NCI-H2107 (cell line): ENCODE measurements at regions not wholly inside any gene's neighbourhood (a gene's known extent, or its start where the extent isn't known, plus 50 kb on each side); places are given as distances from the start of the nearest gene placed in this dataset.
"Not testable (repeated sequence)": the region's sequence is repeated elsewhere in the genome, so short reads cannot be mapped to it uniquely, and the experiment has no call there.

Experiments used
- DNase-seq: peaks from one replicate; lab custom pipeline; 2025; lab: John Stamatoyannopoulos, UW

DNA sequence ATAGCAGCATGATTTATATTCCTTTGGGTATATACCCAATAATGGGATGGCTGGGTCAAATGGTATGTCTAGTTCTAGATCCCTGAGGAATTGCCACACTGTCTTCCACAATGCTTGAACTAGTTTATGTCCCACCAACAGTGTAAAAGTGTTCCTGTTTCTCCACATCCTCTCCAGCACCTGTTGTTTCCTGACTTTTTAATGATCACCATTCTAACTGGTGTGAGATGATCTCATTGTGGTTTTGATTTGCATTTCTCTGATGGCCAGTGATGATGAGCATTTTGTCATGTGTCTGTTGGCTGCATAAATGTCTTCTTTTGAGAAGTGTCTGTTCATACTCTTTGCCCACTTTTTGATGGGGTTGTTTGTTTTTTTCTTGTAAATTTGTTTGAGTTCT, 54.0 kb upstream of the GPR89A start:
- DNase-seq: not testable (repeated sequence)

DNA sequence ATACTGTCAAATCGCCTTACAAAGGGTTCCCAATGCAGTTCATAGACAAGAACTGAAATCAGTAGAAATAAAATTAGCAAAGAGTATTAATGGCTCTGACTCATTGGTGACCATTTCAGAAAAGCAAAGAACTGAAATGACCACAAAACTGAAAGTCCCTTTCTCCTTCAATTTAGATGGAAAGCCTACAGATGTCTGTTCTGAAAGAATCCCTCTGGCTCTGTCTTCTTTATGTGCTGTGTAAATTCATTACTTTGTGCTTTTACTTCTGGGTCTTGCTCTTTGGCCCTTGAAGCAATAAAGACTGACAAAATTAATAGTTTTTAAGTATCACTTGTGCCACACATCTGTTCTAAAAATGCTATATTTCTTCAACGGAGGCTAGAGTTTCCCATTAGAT, 62.7 kb upstream of the GPR89A start:
- no peak for DNase-seq

DNA sequence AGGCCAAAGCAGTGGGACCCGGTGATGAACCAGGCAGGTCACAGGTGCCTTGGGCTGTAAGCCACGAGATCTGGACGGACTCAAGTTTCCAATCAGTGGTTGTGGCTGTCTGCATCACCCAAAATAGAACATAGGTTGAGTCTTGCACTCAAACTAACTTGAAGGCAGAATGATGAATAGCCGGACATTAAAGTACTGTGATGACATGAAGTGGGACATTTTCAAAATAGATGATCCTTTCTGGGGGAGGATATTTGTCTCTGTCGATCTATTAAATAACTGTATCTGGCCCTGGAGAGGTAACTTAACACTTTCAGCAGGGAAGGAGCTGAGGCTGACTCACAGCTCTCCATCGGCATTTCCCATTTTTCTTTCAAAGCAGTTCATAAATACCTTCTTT, 66.1 kb upstream of the GPR89A start:
- DNase-seq: not testable (repeated sequence)

DNA sequence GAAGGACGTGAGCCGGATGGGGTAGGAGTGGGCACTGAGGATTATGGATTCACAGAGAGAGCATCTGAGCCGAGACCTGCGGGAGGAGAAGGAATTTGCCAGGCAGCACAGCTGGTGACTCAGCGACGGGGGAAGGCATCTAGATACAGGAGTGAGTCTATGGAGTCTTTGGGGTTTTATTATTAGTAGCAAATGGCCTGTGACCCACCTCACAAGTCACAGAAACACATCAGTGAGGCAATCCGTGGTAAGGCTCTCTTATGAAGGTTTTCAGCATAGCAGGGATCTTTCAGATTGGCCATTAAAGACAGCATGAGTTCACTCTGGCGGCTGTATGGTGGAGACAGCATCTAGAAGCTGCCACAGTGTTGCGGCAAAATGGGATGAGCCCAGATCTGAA, 66.5 kb upstream of the GPR89A start:
- not testable (repeated sequence) for DNase-seq

- not testable (repeated sequence) for DNase-seq
Observed at GRCh38 chr1:145538118-145538882, 69.5 kb upstream of the GPR89A start.

DNA sequence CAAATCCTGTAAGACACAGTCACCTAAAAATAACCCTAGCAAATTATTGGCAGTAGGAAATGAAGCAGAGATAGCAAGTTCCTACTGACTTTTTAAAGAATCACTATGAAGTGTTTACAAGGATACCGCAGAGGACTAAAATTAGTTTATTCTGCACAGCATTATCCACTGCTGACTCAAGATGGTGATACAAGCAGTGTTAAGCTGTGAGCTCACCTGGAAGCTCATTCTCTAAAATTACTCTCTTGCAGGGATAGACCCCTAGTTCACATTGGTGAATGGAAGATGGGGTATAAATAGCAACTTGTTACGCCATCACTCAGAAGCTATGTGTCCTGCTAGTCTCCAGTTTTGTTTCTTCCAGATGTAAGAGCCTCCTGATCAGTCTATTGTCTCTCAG, 70.8 kb upstream of the GPR89A start:
- not testable (repeated sequence) for DNase-seq

GRCh38 chr1:145535461-145535860, 72.3 kb upstream of the GPR89A start:
- DNase-seq: not testable (repeated sequence)

- DNase-seq: not testable (repeated sequence)
Observed at GRCh38 chr1:145528068-145528564, 79.7 kb upstream of the GPR89A start.

GRCh38 chr1:145520159-145520558, 87.6 kb upstream of the GPR89A start:
- DNase-seq: not testable (repeated sequence)

DNA sequence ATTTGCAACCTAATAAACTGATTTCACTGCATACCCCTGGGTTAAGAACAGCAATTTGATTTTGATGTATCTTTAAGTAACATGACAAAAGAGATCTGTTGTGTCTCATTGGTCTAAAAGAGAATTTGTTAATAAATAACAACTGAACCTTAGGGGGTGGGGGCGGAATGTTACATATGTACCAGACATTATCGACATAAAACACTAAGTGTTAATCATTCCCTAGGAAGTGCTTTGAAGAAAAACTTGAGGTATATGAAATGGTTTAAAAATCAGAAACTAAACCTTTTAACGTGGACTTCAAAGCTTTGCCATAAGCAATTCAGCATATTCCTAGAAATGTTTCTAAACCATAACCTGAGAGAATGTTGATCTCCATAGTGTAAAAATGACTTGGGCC, 88.5 kb upstream of the GPR89A start:
- not testable (repeated sequence) for DNase-seq

DNA sequence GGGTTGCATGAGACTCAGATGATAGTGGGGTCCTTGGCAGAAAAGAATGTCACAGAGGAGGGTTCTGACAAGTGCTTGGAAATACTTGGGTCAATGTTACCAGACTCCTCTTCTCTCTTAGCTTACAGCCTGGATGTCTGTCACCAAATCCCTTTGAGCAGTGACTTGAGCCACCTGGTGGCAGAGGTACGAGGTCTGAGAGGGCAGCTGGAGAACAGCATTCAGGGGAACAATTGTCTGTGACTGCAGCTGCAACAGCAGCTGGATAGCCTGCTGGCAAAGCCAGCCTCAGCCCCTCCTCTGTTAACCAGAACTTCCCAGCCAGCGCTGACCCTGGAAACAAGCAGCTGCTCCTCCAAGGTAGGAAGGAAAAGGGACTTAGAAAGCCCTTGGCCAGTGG, 87.6 kb upstream of the NBPF20 start:
- peak; percentile 8 for DNase-seq

DNA sequence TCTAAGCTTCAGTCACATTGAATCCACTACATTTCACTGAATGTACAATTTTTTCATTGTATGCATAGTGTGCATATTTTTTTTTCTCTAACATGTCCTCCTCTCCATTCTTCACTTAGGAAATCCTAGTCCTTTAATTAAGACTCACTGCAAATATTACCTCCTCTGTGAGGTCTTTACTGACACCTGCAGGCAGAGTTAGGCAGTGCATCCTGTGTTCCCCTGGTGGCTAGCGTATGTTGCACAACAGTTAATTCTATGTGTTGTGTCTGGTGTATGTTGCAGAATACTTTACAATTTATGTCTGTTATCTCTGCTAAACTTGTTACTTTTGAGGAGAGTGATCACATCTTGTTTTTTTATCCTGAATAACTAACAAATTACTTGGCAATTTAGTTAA, 82.7 kb upstream of the NBPF20 start:
- not testable (repeated sequence) for DNase-seq

- DNase-seq: not testable (repeated sequence)
Observed at GRCh38 chr1:145505663-145506647, 80.6 kb upstream of the NBPF20 start.

DNA sequence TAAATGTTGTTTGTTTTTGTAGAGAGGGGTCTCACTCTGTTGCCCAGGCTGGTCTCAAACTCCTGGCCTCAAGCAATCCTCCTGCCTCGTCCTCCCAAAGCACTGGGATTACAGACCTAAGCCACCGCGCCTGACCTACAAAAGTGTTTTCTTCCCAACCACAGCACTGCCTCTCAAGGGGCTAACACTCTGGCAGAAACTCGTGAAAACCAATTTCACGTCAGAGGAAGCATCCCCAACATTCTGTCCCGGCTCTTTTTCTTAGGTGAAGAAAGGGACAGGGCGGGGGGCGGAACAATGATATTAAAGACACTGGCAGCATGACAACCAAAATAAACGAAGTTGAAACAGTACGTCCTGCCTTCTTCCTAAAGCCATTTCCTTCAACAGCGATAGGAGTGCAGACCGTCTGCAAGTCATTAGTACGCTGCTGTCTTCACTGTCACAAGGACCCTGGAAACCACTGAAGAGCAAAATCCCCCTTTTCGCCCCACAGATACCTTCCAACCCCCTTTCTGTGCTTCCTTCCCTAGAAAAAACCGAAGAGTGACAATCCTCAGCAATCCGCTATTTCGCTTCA, 79.5 kb upstream of the NBPF20 start:
- DNase-seq: not testable (repeated sequence)

GRCh38 chr1:145504310-145504709, 78.9 kb upstream of the NBPF20 start:
- DNase-seq: not testable (repeated sequence)

GRCh38 chr1:145500251-145500650, 74.8 kb upstream of the NBPF20 start:
- not testable (repeated sequence) for DNase-seq

DNA sequence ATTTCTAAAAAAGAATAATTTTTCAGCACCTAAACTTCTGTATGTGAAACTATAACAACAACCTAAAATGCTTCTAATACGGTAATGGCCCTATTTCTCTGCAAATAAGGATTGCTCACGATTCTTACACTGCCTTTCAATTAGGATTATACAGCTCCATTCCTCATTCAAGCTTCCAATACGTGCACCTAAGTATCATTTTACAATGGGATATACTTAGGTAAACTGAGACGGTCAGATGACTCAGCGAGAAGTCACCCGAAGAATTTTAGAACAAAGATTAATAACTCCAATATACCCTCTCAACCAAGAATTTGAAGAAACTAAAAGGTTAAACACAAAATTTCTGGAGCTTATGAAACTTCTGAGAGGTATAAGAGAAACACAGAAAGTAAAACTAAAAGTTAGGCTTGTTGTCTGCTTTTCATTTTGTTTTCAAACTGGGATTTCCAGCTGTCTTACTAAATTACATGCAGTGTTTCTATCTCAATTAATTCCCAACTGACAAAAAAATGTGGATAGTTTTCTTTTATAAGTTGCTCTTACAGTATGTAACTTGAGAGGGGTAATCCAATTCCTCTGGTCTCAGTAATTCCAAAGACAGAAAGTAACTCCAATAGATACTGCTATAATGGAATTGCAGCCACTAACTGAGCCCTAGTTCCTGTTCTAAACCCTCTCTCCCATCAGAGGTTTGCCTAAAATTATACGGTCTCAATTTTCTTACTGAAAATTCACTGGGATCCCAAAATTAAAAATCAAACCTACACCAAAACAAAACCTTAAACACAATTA, 69.9 kb upstream of the NBPF20 start:
- not testable (repeated sequence) for DNase-seq

DNA sequence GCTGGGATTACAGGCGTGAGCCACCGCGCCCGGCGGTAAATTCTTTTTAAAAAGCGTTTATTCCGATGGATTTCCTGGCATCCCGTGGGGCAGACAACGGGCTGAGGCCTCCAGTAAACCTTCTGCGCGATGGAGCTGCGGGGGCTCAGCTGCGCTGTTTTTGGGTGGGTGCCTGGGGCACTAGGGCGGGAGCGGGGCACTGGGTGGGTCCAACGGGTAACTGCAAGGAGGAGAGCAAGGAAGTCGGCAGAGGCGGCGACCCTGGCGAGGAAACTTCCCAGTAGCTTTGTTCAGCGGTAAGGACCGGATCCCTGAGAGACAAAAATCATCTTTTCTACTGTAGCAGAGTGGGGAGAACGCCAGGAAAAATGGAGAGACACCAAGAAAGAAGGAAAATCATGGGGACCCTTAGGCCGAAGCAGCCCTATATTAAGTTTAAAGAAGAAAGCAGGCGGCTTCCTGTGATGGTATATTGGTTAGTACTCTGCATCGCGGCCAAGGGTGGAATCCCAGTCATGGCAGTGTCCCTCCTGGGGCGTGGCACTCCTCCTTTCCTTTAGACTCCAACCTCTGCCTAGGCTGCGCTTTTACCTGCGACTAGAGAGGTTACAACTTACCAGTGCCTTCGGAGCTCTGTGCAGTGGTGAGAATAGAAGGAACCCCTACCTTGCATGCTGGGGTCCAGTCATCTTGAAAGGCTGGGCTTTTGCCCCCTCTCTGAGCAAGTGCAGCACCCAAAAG, 63.0 kb upstream of the NBPF20 start:
- not testable (repeated sequence) for DNase-seq

DNA sequence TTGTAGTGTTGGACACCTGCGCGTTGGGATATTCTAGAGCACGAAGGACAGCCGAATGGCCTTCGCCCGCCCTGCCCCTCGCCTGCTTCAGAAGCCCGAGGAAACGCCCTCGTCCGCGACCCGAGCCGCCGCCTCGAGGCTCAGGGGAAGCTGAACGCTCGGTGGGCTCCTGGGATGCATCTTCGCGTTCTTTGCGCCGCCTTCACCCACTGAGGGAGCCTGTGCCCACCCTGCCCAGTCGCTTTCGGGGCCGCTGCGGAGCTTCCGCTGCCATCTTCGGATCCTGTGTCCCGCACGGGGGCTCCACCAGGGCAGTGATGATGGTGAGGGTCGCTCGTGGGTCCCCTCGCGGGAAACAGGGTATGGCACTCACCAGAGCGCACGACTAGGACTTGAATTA, 61.8 kb upstream of the NBPF20 start:
- not testable (repeated sequence) for DNase-seq

GRCh38 chr1:145484257-145484656, 58.9 kb upstream of the NBPF20 start:
- DNase-seq: not testable (repeated sequence)
